GM12891 (cell line): ENCODE measurements at regions not wholly inside any gene's neighbourhood (a gene's known extent, or its start where the extent isn't known, plus 50 kb on each side); places are given as distances from the start of the nearest gene placed in this dataset.

ENCODE experiments used
- POLR2A ChIP-seq: IDR thresholded peaks from 2 replicates; pipeline ENCODE4 v1.6.1; 2011; ENCODE audit warnings: low read depth, low read length, control low read depth
- POLR2AphosphoS5 ChIP-seq: IDR thresholded peaks from 2 replicates; pipeline ENCODE4 v1.6.1; 2011; ENCODE audit warnings: low read depth, low read length, control low read depth
- POU2F2 ChIP-seq: IDR thresholded peaks from 2 replicates; pipeline ENCODE4 v1.6.1; 2011; ENCODE audit warnings: low read depth, mild to moderate bottlenecking, control low read depth, low read length, moderate library complexity
- SPI1 ChIP-seq: IDR thresholded peaks from 2 replicates; pipeline ENCODE4 v1.6.1; 2011; ENCODE audit warnings: low read depth, low read length, control low read depth
- TAF1 ChIP-seq: IDR thresholded peaks from 2 replicates; pipeline ENCODE4 v1.6.1; 2011; ENCODE audit warnings: low read depth, low read length, control low read depth

- TF ChIP-seq POLR2A (no peak), POLR2AphosphoS5 (no peak), SPI1 (no peak), POU2F2 (no peak), TAF1 (no peak)
Measured at GRCh38 chr16:87096746-87097333, 220.4 kb downstream of the C16orf95 start.
